SKM-1 treated with dmso at 0.1 percent for 144 hours (cell line): ENCODE measurements at regions not wholly inside any gene's neighbourhood (a gene's known extent, or its start where the extent isn't known, plus 50 kb on each side); places are given as distances from the start of the nearest gene placed in this dataset.

Experiments
- DNase-seq: peaks from one replicate; lab custom pipeline; 2025; ENCODE audit not compliant: unreplicated experiment; lab: John Stamatoyannopoulos, UW

DNA sequence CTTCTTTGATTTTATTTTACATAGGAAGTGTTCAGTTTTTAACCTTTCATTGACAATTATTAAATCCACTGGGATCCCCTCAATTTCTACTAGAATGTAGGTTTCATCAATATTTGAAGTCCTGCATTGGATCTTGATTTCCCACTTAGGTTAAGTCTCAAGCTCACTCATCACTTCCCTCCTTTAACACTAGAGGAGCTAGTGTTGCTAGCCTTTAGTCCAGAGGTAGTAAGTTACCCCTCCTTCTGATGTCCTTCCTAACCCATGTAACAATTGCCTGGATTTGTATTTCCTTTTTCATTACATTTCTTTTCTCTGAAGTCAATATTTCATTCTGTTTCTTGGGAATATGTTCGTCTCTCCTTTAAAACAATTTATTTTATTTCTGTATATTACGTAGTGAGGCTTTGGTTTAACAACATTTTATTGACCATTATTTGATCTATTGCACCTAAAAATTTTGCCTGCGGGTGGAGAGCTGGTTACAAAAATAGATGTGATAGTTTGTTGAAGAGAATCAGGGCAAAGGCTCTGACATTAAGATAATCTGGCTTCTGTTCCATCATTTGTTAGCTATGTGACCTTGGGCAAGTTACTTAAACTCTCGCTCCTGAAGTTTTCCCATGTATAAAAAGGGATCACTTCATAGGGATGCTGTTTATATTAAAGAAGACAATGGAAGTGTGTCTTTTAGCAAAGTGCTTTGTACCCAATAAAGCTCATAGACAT is 833.0 kb downstream of the SLC4A3 start:
- DNase-seq: no peak

DNA sequence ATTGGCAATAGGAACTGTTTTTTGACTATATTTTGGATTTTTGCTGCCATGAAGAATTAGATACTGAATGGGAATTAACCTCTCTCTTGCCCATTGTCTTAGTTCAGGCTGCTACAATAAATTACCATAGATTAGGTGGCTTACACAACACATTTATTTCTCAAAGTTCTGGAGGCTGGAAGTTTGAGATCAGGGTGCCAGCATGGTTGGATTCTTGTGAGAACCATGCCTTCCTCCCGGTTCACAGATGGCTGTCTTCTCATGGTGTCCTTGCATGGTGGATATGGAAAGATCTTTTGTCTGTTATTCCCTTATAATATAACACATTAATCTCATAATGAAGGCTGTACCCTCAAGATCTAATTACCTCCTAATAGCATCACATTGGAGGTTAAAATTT is 836.4 kb downstream of the SLC4A3 start:
- no peak for DNase-seq

DNA sequence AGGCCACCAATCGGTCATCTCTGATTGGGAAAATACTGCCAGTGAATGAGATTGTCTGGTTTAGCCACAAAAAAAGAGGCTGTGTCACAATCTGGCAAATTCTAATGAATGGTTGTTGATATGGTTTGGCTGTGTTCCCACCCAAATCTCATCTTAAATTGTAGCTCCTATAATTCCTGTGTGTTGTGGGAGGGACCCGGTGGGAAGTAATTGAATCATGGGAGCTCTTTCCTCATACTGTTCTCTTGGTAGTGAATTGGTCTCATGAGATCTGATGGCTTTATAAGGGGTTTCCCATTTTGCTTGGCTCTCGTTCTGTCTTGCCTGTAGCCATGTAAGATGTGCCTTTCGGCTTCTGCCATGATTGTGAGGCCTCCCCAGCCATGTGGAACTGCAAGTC is 838.3 kb downstream of the SLC4A3 start:
- DNase-seq: no peak

DNA sequence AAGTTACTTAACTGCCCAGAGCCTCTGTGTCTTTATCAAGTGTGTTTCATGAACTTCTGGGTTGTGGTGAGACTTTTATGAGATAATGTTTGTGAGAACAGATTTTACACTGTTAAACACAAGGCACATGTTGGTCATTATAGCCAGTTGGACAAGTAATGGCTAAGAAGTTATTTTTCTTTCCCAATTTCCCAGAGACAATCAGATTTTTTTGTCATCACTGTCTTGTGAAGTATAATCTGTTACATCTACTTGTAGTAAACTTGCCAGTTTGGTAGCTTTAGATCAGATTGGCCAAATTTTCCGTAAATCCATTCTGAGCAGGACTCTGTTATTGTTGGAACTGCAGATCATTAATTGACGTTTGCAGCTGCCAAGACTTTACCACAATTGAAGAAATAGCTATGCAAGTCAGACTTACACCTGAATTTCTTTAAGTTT is 838.8 kb downstream of the SLC4A3 start:
- DNase-seq: no peak

DNA sequence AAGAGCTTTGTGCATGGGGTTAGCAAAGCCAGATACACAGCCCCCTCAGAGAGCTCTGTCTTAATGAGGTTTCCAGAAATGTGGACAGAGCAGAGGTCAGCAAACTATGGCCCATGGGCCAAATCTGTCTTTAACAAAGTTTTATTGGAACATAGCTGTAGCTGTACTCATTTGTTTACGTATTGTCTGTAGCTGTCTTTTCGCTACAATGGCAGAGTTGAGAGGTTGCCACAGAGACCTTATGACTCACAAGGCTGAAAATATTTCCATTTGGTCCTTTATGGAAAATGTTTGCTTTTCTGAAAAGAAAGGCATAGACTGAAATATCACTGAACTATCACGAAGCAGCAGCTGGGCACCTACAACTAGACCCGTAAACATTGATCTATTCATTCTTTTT is 841.8 kb downstream of the SLC4A3 start:
- DNase-seq: no peak

DNA sequence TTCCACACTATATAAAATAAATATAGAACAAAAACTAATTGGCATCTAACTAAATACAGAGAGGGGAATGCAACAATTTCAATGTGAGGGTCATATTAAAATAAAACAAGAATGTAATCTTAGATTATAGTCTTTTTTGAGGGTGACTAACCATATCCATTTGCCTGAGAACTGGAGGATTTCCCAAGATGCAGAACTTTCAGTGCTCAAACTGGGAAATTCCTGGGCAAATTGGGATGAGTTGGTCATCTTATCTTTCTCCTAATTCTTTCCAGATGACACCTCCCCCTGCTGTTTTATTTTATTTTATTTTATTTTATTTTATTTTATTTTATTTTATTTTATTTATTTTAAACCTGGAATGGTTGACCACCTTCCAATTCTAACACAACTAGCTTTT is 846.2 kb downstream of the SLC4A3 start:
- DNase-seq: no peak

DNA sequence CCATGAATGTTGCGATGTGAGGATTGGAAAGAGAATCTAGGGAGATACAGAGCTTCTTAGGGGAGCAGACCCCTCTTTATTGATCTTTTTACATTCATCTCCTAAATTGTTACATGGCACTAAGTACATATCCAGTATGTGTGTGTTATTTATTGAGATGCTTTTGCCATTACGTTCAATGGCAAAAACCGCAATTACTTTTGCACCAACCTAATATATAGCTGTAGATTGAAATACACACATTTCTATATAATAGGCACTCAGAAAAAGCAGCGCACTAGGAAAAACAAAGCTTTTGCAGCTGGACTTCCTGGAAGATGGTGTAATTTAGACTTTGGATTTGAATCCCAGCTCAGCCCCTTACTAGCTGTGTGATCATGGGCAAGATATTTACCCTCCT is 849.4 kb downstream of the SLC4A3 start:
- DNase-seq: no peak

DNA sequence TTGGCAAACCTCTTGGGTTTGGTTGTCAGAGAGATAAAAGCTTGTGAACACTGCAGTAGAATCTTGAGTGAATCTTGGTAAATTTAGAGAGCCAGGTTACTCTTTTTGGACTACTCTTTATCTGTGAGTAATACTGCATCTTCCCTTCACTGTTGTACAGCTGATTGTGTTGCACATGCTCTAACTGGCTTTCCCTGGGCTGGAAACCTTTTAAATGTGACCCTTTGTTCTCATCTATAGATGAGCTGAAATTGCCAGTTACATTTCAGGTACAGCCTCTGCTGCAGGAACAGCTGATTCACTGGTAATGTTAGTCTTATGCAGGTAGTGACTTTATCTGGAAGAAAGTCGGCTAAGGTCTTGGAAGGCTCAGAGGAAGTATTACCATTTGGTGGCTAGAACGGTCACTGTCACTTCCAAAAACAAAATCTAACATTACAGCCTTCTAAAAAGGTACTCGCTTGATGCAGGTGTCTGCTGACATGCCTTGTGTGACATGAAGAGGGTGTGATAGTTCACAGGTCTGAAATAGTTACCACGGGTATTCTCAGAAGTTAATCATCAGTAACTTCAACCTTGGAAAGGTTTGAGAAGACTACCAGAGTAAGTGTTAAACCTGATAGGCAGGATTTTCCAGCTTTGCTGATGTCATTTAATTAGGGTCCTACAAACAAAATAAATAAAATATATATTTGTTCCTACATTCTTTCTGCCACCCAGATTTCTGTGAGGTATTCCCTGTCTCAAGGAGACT is 851.1 kb downstream of the SLC4A3 start:
- no peak for DNase-seq

DNA sequence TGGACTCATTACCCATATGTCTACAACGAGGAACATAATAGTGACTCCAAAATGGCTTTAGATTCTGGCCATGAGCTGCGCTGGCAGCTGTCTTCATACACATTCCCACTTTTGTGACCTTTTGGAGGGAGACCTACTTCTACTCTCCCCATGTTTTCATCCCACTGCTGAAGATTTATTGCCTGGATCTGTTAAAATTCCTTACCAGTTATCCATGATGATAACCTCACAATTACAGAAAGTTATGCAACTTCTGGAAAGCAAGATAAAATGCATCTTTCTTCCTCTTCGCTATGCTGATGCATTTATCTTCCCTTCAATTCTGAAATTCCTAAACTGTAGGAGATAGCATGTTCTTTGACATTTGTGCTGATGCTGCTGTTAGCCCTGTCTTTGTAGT is 855.3 kb downstream of the SLC4A3 start:
- DNase-seq: no peak

DNA sequence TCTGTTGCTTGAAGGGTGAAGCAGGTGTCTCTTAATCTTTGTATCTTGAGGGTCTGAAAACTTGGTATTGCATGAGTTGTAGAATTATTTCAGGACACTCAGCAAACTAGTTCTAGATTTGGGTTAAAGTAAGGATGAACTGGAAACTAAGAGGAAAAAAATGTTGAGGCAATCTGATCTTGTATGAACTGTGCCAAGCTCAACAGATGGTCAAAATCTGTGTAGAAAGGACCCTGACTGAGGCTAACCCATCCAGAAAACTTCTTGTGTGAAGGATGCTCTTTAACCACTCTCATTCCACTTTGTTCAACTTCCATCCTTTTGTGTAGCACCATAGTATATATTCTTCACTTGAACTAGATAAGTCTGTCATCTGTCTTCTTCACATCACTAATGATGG is 861.7 kb downstream of the SLC4A3 start:
- DNase-seq: no peak

DNA sequence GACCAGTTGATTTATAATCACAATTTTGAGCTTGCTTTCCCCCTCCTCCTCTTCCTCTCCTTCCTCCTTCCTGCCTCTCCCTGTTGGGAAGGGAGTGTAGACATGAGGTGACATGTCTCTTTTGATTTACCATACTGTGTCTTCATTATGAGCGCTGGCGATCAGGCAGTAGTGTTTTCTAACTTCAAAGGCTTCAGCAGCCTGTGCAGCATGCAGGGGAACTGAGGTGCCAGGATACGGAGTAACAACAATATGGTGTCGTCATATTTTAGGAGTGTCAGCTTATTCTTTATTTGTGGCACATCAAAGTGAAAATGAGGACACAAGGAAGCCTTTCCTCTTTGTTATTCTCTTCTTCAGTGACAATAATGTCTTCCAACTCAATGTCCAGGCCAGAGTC is 864.2 kb downstream of the SLC4A3 start:
- DNase-seq: no peak

DNA sequence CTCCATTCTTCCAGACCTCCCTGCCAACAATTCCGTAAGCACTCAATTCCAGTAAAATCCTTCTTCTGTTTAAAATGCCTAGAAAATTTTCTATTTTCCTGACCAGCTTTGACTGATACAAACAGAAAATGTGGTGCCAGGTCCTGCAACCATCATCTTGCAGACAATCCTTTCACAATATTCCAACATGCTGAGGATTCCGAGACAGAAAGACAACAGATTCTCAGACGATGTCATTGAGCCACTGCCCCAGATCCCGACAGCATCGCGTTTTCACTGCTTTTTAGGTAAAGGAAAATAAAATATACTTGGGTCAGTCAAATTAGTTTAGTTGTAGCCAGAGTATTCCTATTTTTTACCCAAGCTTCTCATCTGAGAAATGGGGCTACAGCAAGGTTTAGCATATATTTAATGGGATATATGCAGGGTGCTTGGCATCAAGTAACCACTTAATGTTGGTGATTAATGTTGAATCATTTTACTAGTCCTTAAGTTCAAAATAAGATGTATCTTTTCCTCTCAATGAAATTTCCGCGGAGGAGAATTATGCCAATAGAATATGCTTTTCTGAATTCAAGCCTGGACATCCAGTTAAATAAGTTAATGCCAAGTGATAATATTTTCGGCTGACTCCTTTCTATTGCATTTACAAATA is 866.6 kb downstream of the SLC4A3 start:
- DNase-seq: no peak

DNA sequence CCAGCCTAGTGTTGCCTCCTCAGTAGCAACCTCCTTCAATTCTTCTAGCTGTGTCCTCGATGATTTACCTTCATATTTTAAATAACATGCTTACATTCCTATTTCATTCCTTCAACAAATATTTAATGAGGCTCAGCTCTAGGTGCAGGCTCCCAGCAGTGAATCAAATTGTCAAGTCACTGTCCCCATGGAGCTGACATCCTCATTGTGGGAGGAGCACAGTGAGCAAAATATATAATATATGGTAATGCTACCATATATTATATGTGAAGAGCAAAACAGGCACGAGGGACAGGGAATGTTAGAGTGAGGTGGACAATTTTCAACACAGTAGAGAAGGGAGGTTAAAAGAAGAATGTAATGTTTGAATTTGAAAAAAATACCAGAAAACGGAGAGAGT is 869.1 kb downstream of the SLC4A3 start:
- DNase-seq: no peak

DNA sequence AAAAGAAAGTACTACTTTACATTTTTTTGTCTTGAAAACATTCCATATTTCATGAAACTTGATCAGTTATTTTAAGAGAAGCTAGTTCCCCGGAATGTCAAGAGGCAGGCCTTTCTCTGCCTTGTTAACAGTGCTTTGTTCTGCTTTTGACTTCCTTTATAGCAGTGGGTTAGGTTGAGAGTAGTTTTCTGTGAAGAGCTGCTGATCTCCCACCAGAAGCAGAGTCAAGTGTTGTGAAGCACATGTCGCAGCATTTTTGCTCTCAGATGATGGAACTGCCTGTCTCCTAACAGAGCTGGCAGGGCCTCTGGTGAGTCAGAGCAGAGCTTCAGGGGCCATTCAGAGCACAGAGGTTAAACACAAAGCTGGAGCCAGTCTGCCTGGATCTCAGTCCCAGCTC is 871.8 kb downstream of the SLC4A3 start:
- no peak for DNase-seq

DNA sequence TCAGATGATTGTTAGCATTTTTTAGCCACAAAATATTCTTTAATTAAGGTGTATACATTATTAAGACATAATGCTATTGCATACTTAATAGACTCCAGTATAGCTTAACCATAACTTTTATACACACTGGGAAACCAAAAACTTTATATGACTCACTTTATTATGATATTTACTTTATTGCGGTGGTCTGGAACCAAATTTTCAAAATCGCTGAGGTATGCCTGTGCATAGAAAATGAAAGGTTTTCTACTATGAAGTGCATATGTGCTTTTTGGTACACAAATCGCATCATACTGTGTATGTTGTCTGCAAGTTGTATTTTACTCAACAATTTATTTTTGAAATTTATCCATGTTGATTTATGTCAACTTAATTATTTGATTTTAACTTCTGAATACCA is 875.1 kb downstream of the SLC4A3 start:
- no peak for DNase-seq

DNA sequence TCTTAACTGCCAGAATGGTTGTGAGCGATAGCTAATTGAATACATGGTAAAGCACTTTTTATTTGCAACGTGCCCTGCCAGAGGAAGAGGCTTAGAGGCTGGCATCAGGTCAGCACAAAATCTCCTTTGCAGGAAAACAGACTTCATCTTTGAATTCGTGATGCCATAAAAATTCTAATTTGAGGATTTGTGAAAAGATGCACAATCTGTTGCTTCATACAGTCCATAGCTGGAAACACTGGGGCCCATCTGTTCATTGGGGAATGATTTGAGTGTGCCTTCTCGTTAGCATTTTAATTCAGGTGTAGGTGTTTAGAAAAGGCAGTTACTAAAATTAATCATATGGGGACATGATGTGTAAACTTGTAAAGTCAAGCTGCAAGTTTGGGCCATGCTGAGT is 876.0 kb downstream of the SLC4A3 start:
- DNase-seq: no peak

DNA sequence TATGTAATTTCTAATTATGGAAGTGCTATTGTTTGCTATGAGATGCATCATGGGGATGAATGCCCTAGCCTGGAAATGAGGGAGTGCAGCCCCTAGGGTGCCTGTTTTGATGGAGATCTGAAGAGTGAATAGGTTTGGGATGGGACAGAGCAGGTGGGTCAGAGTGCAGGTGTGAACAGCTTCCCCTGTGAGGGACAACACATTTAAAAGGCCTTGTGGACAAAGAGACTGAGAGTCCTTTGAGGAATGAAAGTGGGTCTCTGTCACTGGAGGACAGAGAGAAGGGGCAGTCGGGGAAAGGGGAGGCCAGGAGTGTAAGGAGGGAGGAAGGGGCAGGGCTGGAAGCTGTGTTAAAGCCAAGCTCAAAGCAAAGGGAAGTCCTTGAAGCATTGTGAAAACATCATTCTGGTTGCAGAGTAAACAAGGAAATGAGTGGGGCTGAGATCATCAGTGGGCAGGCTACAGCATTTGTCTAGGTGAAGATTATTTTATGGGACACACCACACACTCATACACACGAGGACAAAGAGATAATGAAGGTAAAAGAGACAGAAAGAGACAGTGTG is 877.6 kb downstream of the SLC4A3 start:
- no peak for DNase-seq

DNA sequence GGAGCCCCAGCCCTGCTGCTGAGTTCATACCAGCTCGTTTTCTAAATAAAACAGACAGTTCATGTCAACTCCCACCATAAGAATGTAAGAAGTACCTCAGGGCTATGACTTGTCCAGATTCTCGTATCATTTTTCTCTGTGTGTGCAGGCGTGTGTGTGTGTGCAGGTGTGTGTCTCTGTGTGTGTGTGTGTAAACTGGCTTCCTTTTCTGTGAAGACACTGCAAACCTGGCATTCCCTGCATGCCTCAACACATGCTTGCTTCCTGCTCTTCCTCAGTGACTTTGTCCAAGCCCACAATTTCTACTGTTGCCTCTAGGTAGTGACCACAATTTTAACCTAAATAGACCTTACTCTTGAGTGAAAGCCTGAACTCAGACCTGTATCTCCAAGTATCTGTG is 879.0 kb downstream of the SLC4A3 start:
- DNase-seq: no peak

DNA sequence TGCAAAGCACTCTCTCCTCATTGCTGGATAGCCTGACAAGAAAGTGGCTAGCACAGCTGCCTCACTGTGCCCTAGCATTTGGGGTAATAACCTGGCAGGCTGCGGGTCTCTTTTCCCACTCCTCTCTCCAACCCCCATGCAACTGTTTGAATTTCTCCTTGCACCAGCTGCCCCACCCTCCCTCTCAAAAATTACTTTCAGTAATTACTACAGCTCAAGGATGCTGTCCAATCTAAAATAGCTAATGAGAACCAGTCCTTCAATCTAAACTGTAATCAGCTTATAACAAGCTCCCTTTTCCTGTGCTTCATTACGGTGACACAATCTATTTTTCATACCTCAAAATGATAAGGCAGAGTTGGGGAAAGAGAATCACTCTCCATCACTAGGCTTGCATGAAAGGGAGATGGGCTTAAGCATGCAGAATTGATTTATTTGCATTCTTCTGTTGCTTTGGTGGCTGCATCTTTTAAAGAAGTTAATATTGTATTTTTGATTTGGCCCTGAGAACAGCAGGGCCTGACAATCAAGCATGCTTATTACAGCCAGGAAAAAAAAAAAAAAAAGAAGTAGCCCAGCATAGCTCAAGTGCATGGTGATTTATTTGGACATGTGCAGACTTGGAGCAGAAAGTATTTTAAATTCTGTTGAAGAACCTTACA is 881.8 kb downstream of the SLC4A3 start:
- no peak for DNase-seq

DNA sequence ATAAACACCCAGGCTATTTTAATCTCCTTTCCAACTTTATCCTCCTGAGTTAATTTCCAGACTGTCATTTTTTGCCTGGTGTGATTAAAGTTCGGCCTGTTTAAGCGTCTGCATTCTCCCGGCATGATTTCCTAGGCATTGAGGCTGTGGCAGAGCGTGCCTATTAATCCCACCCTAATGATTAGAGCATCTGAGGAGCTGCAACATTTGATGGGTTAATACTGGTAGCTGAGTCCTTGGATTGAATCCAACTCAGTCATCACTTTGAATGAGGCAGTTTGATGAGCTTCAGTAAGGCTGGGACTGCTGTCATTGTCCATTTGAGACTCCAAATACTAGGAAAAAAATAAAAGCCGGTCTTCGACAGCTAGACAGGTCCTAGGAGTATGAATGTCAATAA is 882.5 kb downstream of the SLC4A3 start:
- DNase-seq: no peak

DNA sequence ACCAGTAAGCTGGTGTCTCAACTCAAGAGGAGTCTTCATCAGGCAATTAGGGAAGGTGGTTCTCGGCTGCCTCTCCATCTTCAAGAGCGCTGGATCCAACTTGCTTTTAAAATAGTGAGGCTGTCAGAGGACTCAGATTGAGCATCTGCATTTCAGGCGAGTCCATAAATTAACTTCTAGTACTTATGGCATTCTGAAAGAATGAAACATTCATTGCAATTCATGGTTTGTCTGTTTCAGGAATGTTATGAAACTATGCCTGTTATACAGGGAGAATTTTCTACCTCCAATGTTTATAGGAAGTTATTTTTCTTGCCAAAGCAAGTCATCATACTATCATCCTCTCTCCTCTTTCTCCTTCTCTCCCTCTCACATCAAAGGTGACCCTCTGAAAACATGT is 883.2 kb downstream of the SLC4A3 start:
- no peak for DNase-seq
